Right lobe of liver (tissue), 6 donors: ENCODE measurements at regions not wholly inside any gene's neighbourhood (a gene's known extent, or its start where the extent isn't known, plus 50 kb on each side); places are given as distances from the start of the nearest gene placed in this dataset.

Experiments used
- ATAC-seq, 4 donors: fragments of 200-7000 bp; cut with Tn5 transposase; one replicate each; pipeline ENCODE4 v1.9.1; 2020; ENCODE audit warnings: mild to moderate bottlenecking in 4 of 4, moderate library complexity in 4 of 4
- DNase-seq, 3 donors: peaks; one replicate each; pipeline ENCODE4 v3.0.0-alpha.2; 2020
- H3K27ac ChIP-seq, 3 donors: fragments of 200-600 bp; one replicate each; pipeline ENCODE4 v1.8.0; 2022
- H3K27me3 ChIP-seq, 2 donors: fragments of 200-600 bp; one replicate each; pipeline ENCODE4 v1.8.0; 2022
- H3K36me3 ChIP-seq, 4 donors: fragments of 200-600 bp; sonication (generic) in 1 of 4; one replicate each; pipeline versions ENCODE4 v1.5.1 to v1.8.0; 2017 to 2022; ENCODE audit warnings: control low read depth in 1 of 4
- H3K4me1 ChIP-seq, 4 donors: fragments of 200-600 bp; sonication (generic) in 1 of 4; one replicate each; pipeline versions ENCODE4 v1.5.1 to v1.8.0; 2017 to 2022; ENCODE audit warnings: control low read depth in 1 of 4
- H3K4me3 ChIP-seq, 3 donors: fragments of 200-600 bp; one replicate each; pipeline ENCODE4 v1.8.0; 2022
- H3K9me3 ChIP-seq, 4 donors: fragments of 200-600 bp; sonication (generic) in 1 of 4; one replicate each; pipeline versions ENCODE4 v1.5.1 to v1.8.0; 2017 to 2022; ENCODE audit warnings: control low read depth in 1 of 4
- CTCF ChIP-seq, 4 donors: fragments of 200-600 bp in 3 of 4; fragments of 450-650 bp in 1 of 4; IDR thresholded peaks; one replicate each; pipeline versions ENCODE4 v1.5.1 to v1.8.0; 2016 to 2022; ENCODE audit warnings: antibody characterized with exemption in 4 of 4, mild to moderate bottlenecking in 2 of 4
- POLR2A ChIP-seq: fragments of 450-650 bp; IDR thresholded peaks from one replicate; pipeline ENCODE4 v1.6.1; 2017; ENCODE audit warnings: antibody characterized with exemption, mild to moderate bottlenecking
- WGBS: methylation state at CpG from one replicate; pipeline ENCODE4 v1.1.6; 2018; ENCODE audit warnings: low coverage, low lambda C conversion rate; ENCODE audit not compliant: insufficient coverage; ENCODE audit errors: missing lambda C conversion rate; 5-methylcytosine and 5-hydroxymethylcytosine counted together
- intact Hi-C, 2 donors: fragments of 100-400 bp; cut with DNase I; formaldehyde crosslinking; loops; one replicate each; pipeline versions ENCODE4 v1.11.2 to v1.14.1; 2022
- donor health status: DM: no; HTN: yes; CAD: no.
- donor health status: DM: no; HTN: no; CAD: no.
- donor health status: DM: no; HTN: no; CAD: no.
- donor health status: DM: no; HTN: yes; CAD: no.
- donor health status: DM: no; HTN: yes; CAD: no.

GRCh38 chr1:38657873-38658272 is 201.7 kb downstream of the RRAGC start:
- ATAC-seq = no peak
- H3K27ac ChIP-seq = no peak overlapping the region
- no peaks in the 10 kb centered on the region for H3K4me1 ChIP-seq
- no peak overlapping the region for H3K4me3 ChIP-seq
- no peaks in the 10 kb centered on the region for H3K36me3 ChIP-seq
- intact Hi-C loops = no loop called here
- no peaks in the 10 kb centered on the region for H3K9me3 ChIP-seq
- WGBS = 83% methylated on average over 2 of the region's 2 CpGs
- no peak for DNase-seq
- TF ChIP-seq POLR2A (no peak), CTCF (IDR thresholded peaks at IDR 0.05) (no peak)
- H3K27me3 ChIP-seq = no peaks in the 10 kb centered on the region

DNA sequence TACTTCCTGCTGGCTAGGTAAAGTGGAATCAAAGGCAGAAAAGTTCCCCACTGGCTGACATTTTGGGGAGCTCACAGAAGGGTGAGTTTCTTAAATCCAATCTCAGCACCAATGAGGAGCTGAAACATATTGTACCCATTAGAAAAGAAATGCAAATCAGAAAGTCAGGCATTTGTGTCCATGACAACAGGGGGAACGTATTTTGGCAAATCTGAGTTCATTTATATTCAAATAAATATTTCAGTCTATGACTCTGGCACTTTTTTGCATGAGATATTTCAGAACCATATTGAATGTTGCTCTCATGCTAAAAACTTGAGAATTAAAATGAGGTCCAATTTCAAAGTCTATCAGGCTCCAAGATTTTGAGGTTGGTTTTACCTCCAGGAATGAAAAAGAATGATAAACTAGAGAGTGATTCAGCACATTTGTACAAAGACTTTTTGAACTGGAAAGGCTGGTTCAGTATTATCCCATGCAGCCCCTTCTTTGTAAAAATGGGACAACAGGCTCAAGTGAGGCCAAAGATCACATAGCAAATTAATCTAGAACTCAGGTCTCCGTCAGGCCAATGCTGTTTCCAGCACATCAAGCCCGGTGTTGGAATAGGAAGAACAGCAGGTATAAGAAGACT is 202.2 kb downstream of the RRAGC start:
- DNase-seq = no peak
- ATAC-seq = no peak
- Histone ChIP-seq H3K4me3 (no peak overlapping the region), H3K4me1 (no peaks in the 10 kb centered on the region), H3K27ac (no peak overlapping the region), H3K36me3 (no peaks in the 10 kb centered on the region), H3K9me3 (no peaks in the 10 kb centered on the region), H3K27me3 (no peaks in the 10 kb centered on the region)
- TF ChIP-seq CTCF (IDR thresholded peaks at IDR 0.05) (no peak), POLR2A (no peak)
- WGBS = 35% methylated on average over 2 of the region's 3 CpGs
- intact Hi-C loops = no loop called here

DNA sequence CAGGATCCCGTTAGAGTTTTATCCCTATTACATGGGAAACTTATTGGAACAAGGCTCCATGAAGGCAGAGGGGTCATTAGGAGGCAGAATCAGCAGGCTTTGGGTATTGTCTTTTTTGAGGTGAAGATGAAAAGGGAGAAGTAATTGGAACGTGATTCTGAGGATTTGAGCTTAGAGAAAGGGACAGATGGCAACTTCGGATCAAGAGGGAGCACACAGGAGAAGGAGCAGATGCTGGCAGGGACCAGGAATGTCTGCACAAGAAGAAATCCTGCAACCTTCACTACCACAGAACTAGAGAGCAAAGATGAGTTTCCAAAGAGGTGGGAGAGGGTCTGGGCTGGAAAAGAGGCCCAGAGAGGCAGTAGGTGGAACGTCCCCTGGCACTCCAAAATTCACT is 202.8 kb downstream of the RRAGC start:
- ATAC-seq (no peak), DNase-seq (no peak)
- no peak overlapping the region for H3K27ac ChIP-seq
- H3K36me3 ChIP-seq = no peaks in the 10 kb centered on the region
- TF ChIP-seq POLR2A (no peak), CTCF (IDR thresholded peaks at IDR 0.05) (no peak)
- no peaks in the 10 kb centered on the region for H3K27me3 ChIP-seq
- 35% methylated on average over 4 of the region's 4 CpGs for WGBS
- intact Hi-C loops = no loop called here
- no peaks in the 10 kb centered on the region for H3K9me3 ChIP-seq
- no peaks in the 10 kb centered on the region for H3K4me1 ChIP-seq
- H3K4me3 ChIP-seq = no peak overlapping the region

- ATAC-seq = no peak
Measured at GRCh38 chr1:38652217-38652616, 207.4 kb downstream of the RRAGC start.

More at GRCh38 chr1:38652217-38652616, 207.4 kb downstream of the RRAGC start:
- TF ChIP-seq CTCF (IDR thresholded peaks at IDR 0.05) = no peak
- no peak for TF ChIP-seq POLR2A
- H3K36me3 ChIP-seq = no peaks in the 10 kb centered on the region
- H3K4me1 ChIP-seq = no peaks in the 10 kb centered on the region
- H3K27ac ChIP-seq = no peak overlapping the region
- no peak for DNase-seq
- no peak overlapping the region for H3K4me3 ChIP-seq
- intact Hi-C loops = no loop called here
- no peaks in the 10 kb centered on the region for H3K9me3 ChIP-seq
- 86% methylated on average over 1 of the region's 1 CpG for WGBS
- no peaks in the 10 kb centered on the region for H3K27me3 ChIP-seq
